Nephron (organoid): ENCODE measurements at regions not wholly inside any gene's neighbourhood (a gene's known extent, or its start where the extent isn't known, plus 50 kb on each side); places are given as distances from the start of the nearest gene placed in this dataset.

Experiments used
- H3K27ac Mint-ChIP-seq, 3 experiments: 2 replicates each; pipeline ENCODE4 v1.8.0; 2020; ENCODE audit warnings: mixed read lengths in 3 of 3, mild to moderate bottlenecking in 2 of 3, moderate library complexity in 1 of 3
- H3K27me3 Mint-ChIP-seq: 2 replicates; pipeline ENCODE4 v1.8.0; 2021; ENCODE audit warnings: low read depth, mild to moderate bottlenecking, moderate library complexity, mixed read lengths
- H3K36me3 Mint-ChIP-seq: 2 replicates; pipeline ENCODE4 v1.8.0; 2020; ENCODE audit warnings: low read depth, mixed read lengths
- H3K4me1 Mint-ChIP-seq: 2 replicates; pipeline ENCODE4 v1.8.0; 2020; ENCODE audit warnings: mixed read lengths
- H3K4me3 Mint-ChIP-seq, 3 experiments: 2 replicates each; pipeline ENCODE4 v1.8.0; 2020; ENCODE audit warnings: mild to moderate bottlenecking in 3 of 3, mixed read lengths in 3 of 3, moderate library complexity in 2 of 3
- H3K9me3 Mint-ChIP-seq: 2 replicates; pipeline ENCODE4 v1.8.0; 2020; ENCODE audit warnings: mixed read lengths
- TF ChIP-seq, protein P1 (sequence below), 3 experiments: fragments of 200-600 bp; sonication (generic); IDR thresholded peaks; one replicate each; pipeline ENCODE4 v1.5.0; 2021; ENCODE audit warnings: antibody characterized with exemption in 3 of 3; ENCODE audit not compliant: unreplicated experiment in 3 of 3

DNA sequence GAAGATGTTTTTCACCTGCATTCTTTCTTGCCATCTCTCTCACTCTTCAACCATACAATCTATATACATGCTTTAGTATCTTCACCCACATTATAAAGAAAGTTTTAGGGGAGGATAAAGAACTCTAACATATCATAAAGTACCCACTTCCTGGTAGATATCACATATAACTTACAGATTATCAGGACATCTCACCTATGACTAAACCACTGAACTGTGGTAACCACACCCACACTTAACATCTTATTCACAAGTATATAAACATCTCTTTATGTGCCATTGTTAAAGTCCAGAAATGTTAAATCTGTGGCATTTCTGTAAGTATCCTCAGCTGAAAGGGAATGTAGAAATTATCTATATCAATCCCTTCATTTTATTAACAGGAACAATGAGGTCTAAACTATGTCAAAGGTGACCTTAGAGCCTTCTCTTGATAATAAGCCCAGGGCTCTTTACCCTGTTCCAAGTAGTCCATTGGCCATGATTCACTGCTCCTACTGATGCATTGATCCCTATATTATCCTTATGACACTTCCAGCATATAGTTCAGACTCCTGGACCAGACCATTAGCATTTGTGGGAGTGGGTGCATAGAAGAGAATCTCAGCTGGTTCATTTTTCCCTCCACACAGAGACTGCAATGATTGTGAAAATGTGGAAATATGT lies 182.4 kb downstream of the SUCLG1 start:
- no peaks in the 10 kb centered on the region for H3K36me3 Mint-ChIP-seq
- H3K4me3 Mint-ChIP-seq: no peak overlapping the region
- H3K27me3 Mint-ChIP-seq: peaks cover 6% of the 10 kb centered on the region

DNA sequence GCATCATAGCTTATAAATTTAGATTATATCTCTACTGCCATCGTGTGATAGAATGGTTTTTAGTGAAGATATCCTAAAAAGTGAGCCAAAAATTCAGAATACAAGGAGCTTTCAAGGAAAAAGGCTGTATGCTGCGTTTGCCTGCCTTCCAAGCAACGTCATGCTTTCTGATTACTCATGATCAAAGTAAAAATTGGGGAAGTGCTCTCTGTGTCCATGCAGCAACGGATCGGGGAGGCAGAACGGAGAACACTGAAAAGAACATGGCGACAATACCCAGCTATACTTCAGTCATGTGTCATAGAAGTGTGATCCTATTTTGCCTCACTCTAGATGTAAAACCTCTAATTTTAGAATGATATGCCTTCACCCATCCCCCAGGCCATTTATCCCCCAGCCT lies 185.7 kb downstream of the SUCLG1 start:
- Mint-ChIP-seq H3K4me1 (peaks cover 10% of the 10 kb centered on the region), H3K4me3 (no peak overlapping the region), H3K27ac (peak overlapping the region in 1 of 3 experiments; percentile 89), H3K36me3 (no peaks in the 10 kb centered on the region), H3K27me3 (peaks cover 9% of the 10 kb centered on the region), H3K9me3 (no peaks in the 10 kb centered on the region)
- TF ChIP-seq, protein P1, sequence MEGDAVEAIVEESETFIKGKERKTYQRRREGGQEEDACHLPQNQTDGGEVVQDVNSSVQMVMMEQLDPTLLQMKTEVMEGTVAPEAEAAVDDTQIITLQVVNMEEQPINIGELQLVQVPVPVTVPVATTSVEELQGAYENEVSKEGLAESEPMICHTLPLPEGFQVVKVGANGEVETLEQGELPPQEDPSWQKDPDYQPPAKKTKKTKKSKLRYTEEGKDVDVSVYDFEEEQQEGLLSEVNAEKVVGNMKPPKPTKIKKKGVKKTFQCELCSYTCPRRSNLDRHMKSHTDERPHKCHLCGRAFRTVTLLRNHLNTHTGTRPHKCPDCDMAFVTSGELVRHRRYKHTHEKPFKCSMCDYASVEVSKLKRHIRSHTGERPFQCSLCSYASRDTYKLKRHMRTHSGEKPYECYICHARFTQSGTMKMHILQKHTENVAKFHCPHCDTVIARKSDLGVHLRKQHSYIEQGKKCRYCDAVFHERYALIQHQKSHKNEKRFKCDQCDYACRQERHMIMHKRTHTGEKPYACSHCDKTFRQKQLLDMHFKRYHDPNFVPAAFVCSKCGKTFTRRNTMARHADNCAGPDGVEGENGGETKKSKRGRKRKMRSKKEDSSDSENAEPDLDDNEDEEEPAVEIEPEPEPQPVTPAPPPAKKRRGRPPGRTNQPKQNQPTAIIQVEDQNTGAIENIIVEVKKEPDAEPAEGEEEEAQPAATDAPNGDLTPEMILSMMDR (IDR thresholded peaks at IDR 0.05; ENCODE audit: unreplicated experiment in 3 of 3): no peak

More for the DNA sequence above, 182.4 kb downstream of the SUCLG1 start:
- H3K27ac Mint-ChIP-seq: no peak overlapping the region
- TF ChIP-seq, protein P1 (IDR thresholded peaks at IDR 0.05; ENCODE audit: unreplicated experiment in 3 of 3): no peak
- H3K9me3 Mint-ChIP-seq: no peaks in the 10 kb centered on the region
- peaks cover 20% of the 10 kb centered on the region for H3K4me1 Mint-ChIP-seq

DNA sequence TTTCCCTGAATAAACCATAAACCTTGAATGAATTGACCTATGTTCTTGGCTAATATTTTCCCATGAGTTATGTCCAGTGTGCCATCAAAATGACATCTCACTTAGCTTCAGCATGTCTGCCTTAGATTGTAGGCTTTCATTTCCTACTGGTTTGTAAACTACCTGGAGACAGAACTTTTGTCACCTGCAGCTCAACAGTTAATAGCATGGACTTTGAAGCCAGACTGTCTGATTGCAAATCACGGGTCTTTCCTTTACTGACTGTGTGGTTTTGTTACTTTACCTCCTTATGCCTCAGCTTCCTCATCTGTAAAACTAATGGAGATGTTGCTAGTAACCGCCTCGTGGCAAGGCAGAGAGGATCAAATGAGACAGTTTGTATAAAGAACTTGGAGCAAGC lies 187.1 kb downstream of the SUCLG1 start:
- Mint-ChIP-seq H3K4me3 (no peak overlapping the region), H3K36me3 (no peaks in the 10 kb centered on the region), H3K27me3 (peaks cover 9% of the 10 kb centered on the region), H3K4me1 (peaks cover 7% of the 10 kb centered on the region), H3K27ac (no peak overlapping the region), H3K9me3 (no peaks in the 10 kb centered on the region)
- TF ChIP-seq, protein P1 (IDR thresholded peaks at IDR 0.05; ENCODE audit: unreplicated experiment in 3 of 3): no peak

DNA sequence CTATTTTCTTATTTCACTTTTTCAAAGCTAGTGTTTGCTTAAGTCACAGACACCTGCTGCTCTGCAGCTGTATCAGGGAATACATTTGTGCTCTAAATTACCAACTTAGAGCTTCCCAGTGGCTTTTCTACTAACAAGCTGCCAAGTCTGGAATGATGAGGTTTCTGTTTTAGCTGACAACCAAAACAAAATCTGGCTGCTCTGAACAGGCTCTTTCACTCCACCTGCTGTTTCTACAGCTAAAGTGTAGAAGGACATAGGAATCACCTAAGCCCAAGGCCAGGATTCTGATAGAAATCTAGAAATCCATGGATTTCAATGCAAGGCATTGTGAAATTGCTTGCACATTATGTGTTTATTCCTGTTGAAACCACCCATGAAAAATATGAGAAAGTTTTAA lies 201.2 kb downstream of the SUCLG1 start:
- Mint-ChIP-seq H3K9me3 (peaks cover 16% of the 10 kb centered on the region), H3K4me3 (no peak overlapping the region), H3K27me3 (peaks cover 4% of the 10 kb centered on the region), H3K27ac (no peak overlapping the region), H3K36me3 (no peaks in the 10 kb centered on the region), H3K4me1 (no peaks in the 10 kb centered on the region)
- TF ChIP-seq, protein P1 (IDR thresholded peaks at IDR 0.05; ENCODE audit: unreplicated experiment in 3 of 3): peak; percentile 42 to 55 (median 53)

DNA sequence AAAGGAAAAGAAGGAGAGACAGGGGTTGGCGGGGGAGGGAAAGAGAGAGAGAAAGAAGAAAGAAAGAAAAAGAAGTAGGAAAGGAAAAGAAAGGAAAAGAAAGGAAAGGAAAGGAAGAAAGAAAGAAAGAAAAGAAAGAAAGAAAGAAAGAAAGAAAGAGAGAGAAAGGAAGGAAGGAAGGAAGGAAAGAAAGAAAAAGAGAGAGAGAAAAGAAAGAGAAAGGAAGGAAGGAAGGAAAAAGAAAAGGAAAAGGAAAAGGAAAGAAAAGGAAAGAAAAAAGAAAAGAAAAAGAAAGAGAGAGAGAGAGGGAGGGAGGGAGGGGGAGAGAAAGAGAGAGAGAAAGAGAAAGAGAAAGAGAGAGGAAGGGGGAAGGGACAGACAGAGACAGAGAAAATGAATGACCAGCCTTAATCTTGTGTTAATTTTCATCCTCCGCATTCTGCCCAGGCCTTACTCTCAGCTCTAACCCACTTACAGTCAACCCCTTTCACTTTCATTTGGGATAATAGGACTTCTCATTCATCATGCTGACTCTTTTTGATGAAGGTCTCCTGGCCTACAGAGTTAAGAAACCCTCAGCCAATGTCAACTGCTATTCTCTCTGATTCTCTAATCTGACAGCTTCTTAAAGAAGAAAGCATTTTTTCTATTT lies 207.3 kb downstream of the SUCLG1 start:
- no peaks in the 10 kb centered on the region for H3K9me3 Mint-ChIP-seq
- no peaks in the 10 kb centered on the region for H3K27me3 Mint-ChIP-seq
- no peak overlapping the region for H3K27ac Mint-ChIP-seq
- H3K36me3 Mint-ChIP-seq: no peaks in the 10 kb centered on the region
- TF ChIP-seq, protein P1 (IDR thresholded peaks at IDR 0.05; ENCODE audit: unreplicated experiment in 3 of 3): no peak
- H3K4me3 Mint-ChIP-seq: no peak overlapping the region
- no peaks in the 10 kb centered on the region for H3K4me1 Mint-ChIP-seq

DNA sequence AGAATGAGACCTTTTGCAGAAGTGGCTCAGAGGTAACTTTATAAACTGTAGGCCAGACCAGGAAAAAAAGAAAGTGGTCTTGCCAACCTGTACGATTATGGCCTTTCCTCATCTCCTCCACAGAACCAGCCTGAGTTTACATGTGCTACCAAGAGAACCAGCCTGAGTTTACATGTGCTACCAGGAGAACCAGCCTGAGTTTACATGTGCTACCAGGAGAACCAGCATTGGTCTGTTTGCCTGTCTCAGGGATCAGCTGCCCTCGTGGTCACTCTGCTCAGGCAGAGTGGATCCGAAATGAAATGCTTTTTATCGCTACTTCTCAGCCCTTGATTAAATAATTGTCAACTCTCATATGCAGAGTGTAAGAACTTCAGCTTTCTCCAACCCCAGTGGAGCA lies 209.9 kb downstream of the SUCLG1 start:
- H3K27me3 Mint-ChIP-seq: peaks cover 4% of the 10 kb centered on the region
- no peak overlapping the region for H3K4me3 Mint-ChIP-seq
- no peaks in the 10 kb centered on the region for H3K9me3 Mint-ChIP-seq
- no peak overlapping the region for H3K27ac Mint-ChIP-seq
- H3K36me3 Mint-ChIP-seq: no peaks in the 10 kb centered on the region
- H3K4me1 Mint-ChIP-seq: peaks cover 9% of the 10 kb centered on the region
- TF ChIP-seq, protein P1 (IDR thresholded peaks at IDR 0.05; ENCODE audit: unreplicated experiment in 3 of 3): no peak
